PC-3 (cell line): ENCODE measurements at regions not wholly inside any gene's neighbourhood (a gene's known extent, or its start where the extent isn't known, plus 50 kb on each side); places are given as distances from the start of the nearest gene placed in this dataset.

Experiments
- EZH2 ChIP-seq: fragments of 300-600 bp; sonication (generic); IDR thresholded peaks from one replicate; pipeline ENCODE4 v1.6.1; 2017; ENCODE audit warnings: antibody characterized with exemption, mild to moderate bottlenecking, low read length; ENCODE audit not compliant: unreplicated experiment
- EZH2phosphoT487 ChIP-seq: fragments of 300-600 bp; sonication (generic); IDR thresholded peaks from 2 replicates; pipeline ENCODE4 v1.6.1; 2018; ENCODE audit warnings: mild to moderate bottlenecking, antibody characterized with exemption, low read length, borderline replicate concordance
- TF ChIP-seq, protein P1 (sequence below): fragments of 300-600 bp; sonication (generic); conservative IDR thresholded peaks from 2 replicates; pipeline ENCODE4 v1.5.1; 2017; ENCODE audit warnings: antibody characterized with exemption, low read depth, mild to moderate bottlenecking, low read length

- TF ChIP-seq, protein P1, sequence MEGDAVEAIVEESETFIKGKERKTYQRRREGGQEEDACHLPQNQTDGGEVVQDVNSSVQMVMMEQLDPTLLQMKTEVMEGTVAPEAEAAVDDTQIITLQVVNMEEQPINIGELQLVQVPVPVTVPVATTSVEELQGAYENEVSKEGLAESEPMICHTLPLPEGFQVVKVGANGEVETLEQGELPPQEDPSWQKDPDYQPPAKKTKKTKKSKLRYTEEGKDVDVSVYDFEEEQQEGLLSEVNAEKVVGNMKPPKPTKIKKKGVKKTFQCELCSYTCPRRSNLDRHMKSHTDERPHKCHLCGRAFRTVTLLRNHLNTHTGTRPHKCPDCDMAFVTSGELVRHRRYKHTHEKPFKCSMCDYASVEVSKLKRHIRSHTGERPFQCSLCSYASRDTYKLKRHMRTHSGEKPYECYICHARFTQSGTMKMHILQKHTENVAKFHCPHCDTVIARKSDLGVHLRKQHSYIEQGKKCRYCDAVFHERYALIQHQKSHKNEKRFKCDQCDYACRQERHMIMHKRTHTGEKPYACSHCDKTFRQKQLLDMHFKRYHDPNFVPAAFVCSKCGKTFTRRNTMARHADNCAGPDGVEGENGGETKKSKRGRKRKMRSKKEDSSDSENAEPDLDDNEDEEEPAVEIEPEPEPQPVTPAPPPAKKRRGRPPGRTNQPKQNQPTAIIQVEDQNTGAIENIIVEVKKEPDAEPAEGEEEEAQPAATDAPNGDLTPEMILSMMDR: no peak
- TF ChIP-seq EZH2 (no peak), EZH2phosphoT487 (no peak)
Observed at GRCh38 chr2:166593403-166593802, 99.4 kb upstream of the SCN7A start.
